Peyer's patch (tissue), 4 donors: ENCODE measurements at regions not wholly inside any gene's neighbourhood (a gene's known extent, or its start where the extent isn't known, plus 50 kb on each side); places are given as distances from the start of the nearest gene placed in this dataset.
A peak's percentile ranks its signal among the peaks of the same experiment; 100 is the strongest.
"Not testable (repeated sequence)": the region's sequence is repeated elsewhere in the genome, so short reads cannot be mapped to it uniquely, and the experiment has no call there.

ENCODE experiments used
- DNase-seq, 3 donors: peaks; one replicate each; pipeline ENCODE4 v3.0.0-alpha.2; 2017 to 2019
- H3K27ac ChIP-seq, 4 donors: fragments of 200-600 bp; sonication (generic); one replicate each; pipeline ENCODE4 v1.5.1; 2016 to 2019
- H3K27me3 ChIP-seq, 2 donors: fragments of 200-600 bp; sonication (generic); one replicate each; pipeline ENCODE4 v1.5.1; 2019
- H3K36me3 ChIP-seq, 3 donors: fragments of 200-600 bp; sonication (generic); one replicate each; pipeline ENCODE4 v1.5.1; 2016 to 2019
- H3K4me1 ChIP-seq, 4 donors: fragments of 200-600 bp; sonication (generic); one replicate each; pipeline ENCODE4 v1.5.1; 2016 to 2019
- H3K4me3 ChIP-seq, 4 donors: fragments of 200-600 bp; sonication (generic); 1 replicate in 3 of 4; 2 replicates in 1 of 4; pipeline ENCODE4 v1.5.1; 2016 to 2019; ENCODE audit warnings: mild to moderate bottlenecking in 1 of 4
- H3K9me3 ChIP-seq, 4 donors: fragments of 200-600 bp; sonication (generic); one replicate each; pipeline ENCODE4 v1.5.1; 2016 to 2019; ENCODE audit warnings: mild to moderate bottlenecking in 1 of 4
- CTCF ChIP-seq, 6 experiments: fragments of 450-650 bp in 4 of 6; fragments of 200-600 bp in 2 of 6; sonication (generic) in 1 of 6; IDR thresholded peaks; one replicate each; pipeline ENCODE4 v1.5.1; 2017 to 2019; ENCODE audit warnings: antibody characterized with exemption in 6 of 6, mild to moderate bottlenecking in 3 of 6, moderate library complexity in 1 of 6
- POLR2A ChIP-seq, 2 donors: fragments of 450-650 bp; IDR thresholded peaks; one replicate each; pipeline ENCODE4 v1.5.1; 2017; ENCODE audit warnings: antibody characterized with exemption in 2 of 2, mild to moderate bottlenecking in 2 of 2, moderate library complexity in 2 of 2

- no peak for DNase-seq
- Histone ChIP-seq H3K4me3 (no peak overlapping the region), H3K4me1 (no peaks in the 10 kb centered on the region), H3K36me3 (no peaks in the 10 kb centered on the region), H3K27ac (no peak overlapping the region), H3K27me3 (no peaks in the 10 kb centered on the region), H3K9me3 (no peaks in the 10 kb centered on the region)
- no peak for TF ChIP-seq POLR2A (IDR thresholded peaks at IDR 0.05)
- no peak for TF ChIP-seq CTCF (IDR thresholded peaks at IDR 0.05)
Observed at GRCh38 chr7:149666360-149666945, 106.9 kb downstream of the ZNF467 start.

GRCh38 chr7:149665618-149666017 lies 107.8 kb downstream of the ZNF467 start:
- not testable (repeated sequence) for H3K27me3 ChIP-seq, H3K4me3 ChIP-seq, H3K27ac ChIP-seq, H3K4me1 ChIP-seq, H3K9me3 ChIP-seq, H3K36me3 ChIP-seq, DNase-seq

GRCh38 chr7:149664666-149665065 lies 108.7 kb downstream of the ZNF467 start:
- Histone ChIP-seq H3K4me3 (no peak overlapping the region), H3K27ac (no peak overlapping the region), H3K36me3 (no peaks in the 10 kb centered on the region), H3K9me3 (no peaks in the 10 kb centered on the region), H3K4me1 (no peaks in the 10 kb centered on the region), H3K27me3 (no peaks in the 10 kb centered on the region)
- no peak for DNase-seq
- TF ChIP-seq CTCF (IDR thresholded peaks at IDR 0.05) (no peak), POLR2A (IDR thresholded peaks at IDR 0.05) (no peak)

- no peaks in the 10 kb centered on the region for H3K36me3 ChIP-seq
- no peak overlapping the region for H3K27ac ChIP-seq
- no peaks in the 10 kb centered on the region for H3K4me1 ChIP-seq
- DNase-seq = no peak
- H3K27me3 ChIP-seq = no peaks in the 10 kb centered on the region
- TF ChIP-seq POLR2A (IDR thresholded peaks at IDR 0.05) (no peak), CTCF (IDR thresholded peaks at IDR 0.05) (no peak)
- H3K4me3 ChIP-seq = no peak overlapping the region
- no peaks in the 10 kb centered on the region for H3K9me3 ChIP-seq
Observed at GRCh38 chr7:149664176-149664575, 109.2 kb downstream of the ZNF467 start.

- Histone ChIP-seq H3K36me3 (no peaks in the 10 kb centered on the region), H3K27me3 (no peaks in the 10 kb centered on the region), H3K4me1 (no peaks in the 10 kb centered on the region), H3K27ac (no peak overlapping the region), H3K4me3 (no peak overlapping the region), H3K9me3 (no peaks in the 10 kb centered on the region)
- peak in 4 of 6 experiments; percentile 21 to 46 (median 38) for TF ChIP-seq CTCF (IDR thresholded peaks at IDR 0.05)
- no peak for TF ChIP-seq POLR2A (IDR thresholded peaks at IDR 0.05)
- DNase-seq = peak; percentile 37 to 74 (median 66)
Observed at GRCh38 chr7:149662591-149663095, 110.7 kb downstream of the ZNF467 start.

GRCh38 chr7:149655784-149656183 lies 117.6 kb downstream of the ZNF467 start:
- DNase-seq = no peak
- Histone ChIP-seq H3K4me1 (no peaks in the 10 kb centered on the region), H3K9me3 (no peaks in the 10 kb centered on the region), H3K4me3 (no peak overlapping the region), H3K27ac (no peak overlapping the region), H3K27me3 (no peaks in the 10 kb centered on the region), H3K36me3 (no peaks in the 10 kb centered on the region)
- TF ChIP-seq CTCF (IDR thresholded peaks at IDR 0.05) (no peak), POLR2A (IDR thresholded peaks at IDR 0.05) (no peak)
